ENCODE measurements at regions not wholly inside any gene's neighbourhood (a gene's known extent, or its start where the extent isn't known, plus 50 kb on each side); places are given as distances from the start of the nearest gene placed in this dataset.

DNA sequence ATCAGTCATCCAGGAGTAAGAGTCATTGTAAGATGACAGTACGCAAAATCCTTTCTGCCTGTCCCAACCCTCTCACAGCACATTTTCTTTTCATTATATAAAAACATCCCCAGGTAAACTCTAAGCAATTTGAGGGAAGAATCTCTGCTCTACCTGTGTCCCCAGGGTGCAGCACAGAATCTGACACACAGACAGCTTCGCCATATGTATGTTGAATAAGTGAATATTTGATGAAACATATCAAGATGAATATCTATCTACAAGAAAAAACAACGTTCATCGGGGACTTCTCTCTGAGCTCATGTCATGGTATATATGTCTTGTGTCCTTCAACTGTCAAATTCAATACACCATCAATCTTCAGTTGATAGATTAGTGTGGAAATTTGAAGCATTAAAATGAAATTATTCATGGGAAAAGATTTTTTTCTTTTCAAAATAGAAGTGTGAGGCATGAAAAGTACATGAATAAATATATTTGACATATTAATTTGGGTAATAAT, 94.5 kb upstream of the KYNU start:
- TF ChIP-seq EZH2 (IDR thresholded peaks at IDR 0.05; ENCODE audit: borderline replicate concordance, low read depth, low read length, severe bottlenecking), result no peak
- TF ChIP-seq POLR2A (IDR thresholded peaks at IDR 0.05; ENCODE audit: low read depth, low read length), result no peak
- no peak for TF ChIP-seq POLR2AphosphoS5 (IDR thresholded peaks at IDR 0.05; ENCODE audit: insufficient read depth, low read depth, low read length)

All from endothelial cell of umbilical vein (primary cell).